NCI-H524 treated with DMSO at 0.1 percent for 48 hours (cell line): ENCODE measurements at regions not wholly inside any gene's neighbourhood (a gene's known extent, or its start where the extent isn't known, plus 50 kb on each side); places are given as distances from the start of the nearest gene placed in this dataset.
"Not testable (repeated sequence)": the region's sequence is repeated elsewhere in the genome, so short reads cannot be mapped to it uniquely, and the experiment has no call there.

Source experiments
- DNase-seq: peaks from one replicate; lab custom pipeline; 2025; lab: John Stamatoyannopoulos, UW

- not testable (repeated sequence) for DNase-seq
These were observed 185.2 kb upstream of the REG3G start for GRCh38 chr2:78840311-78840710.

- no peak for DNase-seq
These were observed 179.8 kb upstream of the REG3G start for GRCh38 chr2:78845664-78846185.

- no peak for DNase-seq
These were observed 164.0 kb upstream of the REG3G start for GRCh38 chr2:78861546-78861945.

GRCh38 chr2:78864205-78864604 is 161.3 kb upstream of the REG3G start:
- DNase-seq = no peak

- no peak for DNase-seq
These were observed 159.8 kb upstream of the REG3G start for GRCh38 chr2:78865667-78866066.

- DNase-seq = no peak
These were observed 155.0 kb upstream of the REG3G start for GRCh38 chr2:78870343-78870967.

- peak; percentile 52 for DNase-seq
These were observed 152.0 kb upstream of the REG3G start for GRCh38 chr2:78873526-78873925.

- DNase-seq = no peak
These were observed 149.2 kb upstream of the REG3G start for GRCh38 chr2:78876316-78876688.

- no peak for DNase-seq
These were observed 138.1 kb upstream of the REG3G start for GRCh38 chr2:78887446-78887845.

- DNase-seq = no peak
These were observed 134.6 kb upstream of the REG3G start for GRCh38 chr2:78890935-78891334.

- DNase-seq = no peak
These were observed 133.2 kb upstream of the REG3G start for GRCh38 chr2:78892295-78892694.

GRCh38 chr2:78895022-78895421 is 130.5 kb upstream of the REG3G start:
- DNase-seq = no peak

- no peak for DNase-seq
These were observed 129.0 kb upstream of the REG3G start for GRCh38 chr2:78896536-78896935.

GRCh38 chr2:78907089-78907488 is 118.4 kb upstream of the REG3G start:
- no peak for DNase-seq

GRCh38 chr2:78908973-78909372 is 116.5 kb upstream of the REG3G start:
- DNase-seq = no peak

GRCh38 chr2:78910376-78910775 is 115.1 kb upstream of the REG3G start:
- no peak for DNase-seq

GRCh38 chr2:78913257-78913656 is 112.2 kb upstream of the REG3G start:
- no peak for DNase-seq

- no peak for DNase-seq
These were observed 100.2 kb upstream of the REG3G start for GRCh38 chr2:78925258-78925657.

- DNase-seq = no peak
These were observed 97.0 kb upstream of the REG3G start for GRCh38 chr2:78928502-78928901.

GRCh38 chr2:78940998-78941397 is 84.5 kb upstream of the REG3G start:
- no peak for DNase-seq

GRCh38 chr2:78941751-78942150 is 83.8 kb upstream of the REG3G start:
- DNase-seq = no peak

GRCh38 chr2:78963881-78964280 is 61.6 kb upstream of the REG3G start:
- no peak for DNase-seq

- no peak for DNase-seq
These were observed 58.2 kb upstream of the REG3G start for GRCh38 chr2:78967294-78967693.

GRCh38 chr2:78973630-78974029 is 51.9 kb upstream of the REG3G start:
- no peak for DNase-seq
